A549 (cell line): ENCODE measurements at regions not wholly inside any gene's neighbourhood (a gene's known extent, or its start where the extent isn't known, plus 50 kb on each side); places are given as distances from the start of the nearest gene placed in this dataset.

ENCODE experiments used
- ATAC-seq, 2 experiments: fragments of 200-7000 bp in 1 of 2; fragments of >200 bp in 1 of 2; cut with Nextera tagmentation in 1 of 2; cut with Tn5 transposase in 1 of 2; 3 replicates each; pipeline versions ENCODE4 v1.8.0 to v1.9.1; 2018 to 2020; ENCODE audit warnings: mild to moderate bottlenecking in 1 of 2, moderate library complexity in 1 of 2
- CTCF ChIA-PET: fragments of 300-600 bp; sonication (Branson Sonifier 250); formaldehyde crosslinking; extraction: SDS; loops from one replicate; lab custom pipeline; 2021; ENCODE audit warnings: antibody characterized with exemption, inconsistent platforms; lab: Yijun Ruan, JAX
- POLR2A ChIA-PET: fragments of 350-600 bp; formaldehyde crosslinking; extraction: SDS; loops from one replicate; lab custom pipeline; 2021; ENCODE audit warnings: antibody characterized with exemption, inconsistent platforms; lab: Yijun Ruan, JAX
- DNase-seq, 2 experiments: peaks; one replicate each; pipeline versions ENCODE4 v3.0.0 to v3.0.0-alpha.2; 2011 to 2016; ENCODE audit warnings: low read depth in 1 of 2, low spot score in 1 of 2
- FAIRE-seq: peaks from 2 replicates; lab custom pipeline; 2011; peaks lifted over from hg19 to GRCh38; lab: Jason Lieb, UNC
- H3K27ac ChIP-seq, 2 experiments: fragments of >200 bp; sonication (Bioruptor Twin); formaldehyde crosslinking; 3 replicates each; pipeline ENCODE4 v1.5.1; 2016 to 2017
- H3K4me1 ChIP-seq: fragments of >200 bp; sonication (Bioruptor Twin); formaldehyde crosslinking; 3 replicates; pipeline ENCODE4 v1.6.1; 2016
- H3K4me2 ChIP-seq: fragments of >200 bp; sonication (Bioruptor Twin); formaldehyde crosslinking; 3 replicates; pipeline ENCODE4 v1.6.1; 2016
- H3K4me3 ChIP-seq: fragments of >200 bp; sonication (Bioruptor Twin); formaldehyde crosslinking; 3 replicates; pipeline ENCODE4 v1.5.1; 2016
- H3K9me3 ChIP-seq: fragments of >200 bp; sonication (Bioruptor Twin); formaldehyde crosslinking; 3 replicates; pipeline ENCODE4 v1.6.1; 2016
- CBX8 ChIP-seq: fragments of 200-600 bp; sonication (generic); IDR thresholded peaks from 2 replicates; pipeline ENCODE4 v1.6.1; 2016
- CHD4 ChIP-seq: fragments of 200-600 bp; sonication (generic); IDR thresholded peaks from 2 replicates; pipeline ENCODE4 v1.6.1; 2016; ENCODE audit warnings: antibody characterized with exemption, mild to moderate bottlenecking, borderline replicate concordance
- KDM5A ChIP-seq: fragments of 200-600 bp; sonication (generic); IDR thresholded peaks from 2 replicates; pipeline ENCODE4 v1.6.1; 2016; ENCODE audit warnings: antibody characterized with exemption, mild to moderate bottlenecking
- MAZ ChIP-seq: fragments of 150-350 bp; IDR thresholded peaks from 2 replicates; pipeline ENCODE4 v1.6.1; 2014; ENCODE audit warnings: antibody characterized with exemption, low read depth, low read length, borderline replicate concordance
- NFE2L2 ChIP-seq: fragments of 150-350 bp; conservative IDR thresholded peaks from 2 replicates; pipeline ENCODE4 v1.6.1; 2014; ENCODE audit warnings: low read length
- NPAS2 ChIP-seq: fragments of 250-450 bp; sonication (Bioruptor Pico); IDR thresholded peaks from 2 replicates; pipeline ENCODE4 v1.8.0; 2022; ENCODE audit warnings: mild to moderate bottlenecking, moderate library complexity, borderline replicate concordance
- RAD21 ChIP-seq, 2 experiments: fragments of >200 bp in 1 of 2; sonication (Bioruptor Twin) in 1 of 2; formaldehyde crosslinking in 1 of 2; IDR thresholded peaks in 1 of 2; conservative IDR thresholded peaks in 1 of 2; 2 replicates in 1 of 2; 3 replicates in 1 of 2; pipeline ENCODE4 v1.6.1; 2012 to 2018; ENCODE audit warnings: inconsistent platforms in 1 of 2
- RARB ChIP-seq: fragments of 250-450 bp; sonication (Bioruptor Pico); IDR thresholded peaks from 2 replicates; pipeline ENCODE4 v1.8.0; 2021; ENCODE audit warnings: mild to moderate bottlenecking, moderate library complexity
- REST ChIP-seq: fragments of 200-600 bp; sonication (generic); IDR thresholded peaks from 2 replicates; pipeline ENCODE4 v1.6.1; 2016; ENCODE audit warnings: antibody characterized with exemption, mild to moderate bottlenecking, moderate library complexity
- RFX5 ChIP-seq: fragments of 450-650 bp; IDR thresholded peaks from 2 replicates; pipeline ENCODE4 v1.7.1; 2014; ENCODE audit warnings: antibody characterized with exemption, mild to moderate bottlenecking, moderate library complexity
- SREBF2 ChIP-seq: fragments of 450-650 bp; IDR thresholded peaks from 2 replicates; pipeline ENCODE4 v1.6.1; 2014; ENCODE audit warnings: mild to moderate bottlenecking, moderate library complexity
- TP53 ChIP-seq: fragments of 250-450 bp; sonication (Bioruptor Pico); IDR thresholded peaks from 2 replicates; pipeline ENCODE4 v1.5.0; 2021; ENCODE audit warnings: mild to moderate bottlenecking, moderate library complexity
- WGBS: methylation state at CpG from one replicate; pipeline ENCODE4 v1.1.6; 2017; ENCODE audit errors: missing lambda C conversion rate; 5-methylcytosine and 5-hydroxymethylcytosine counted together
- TF ChIP-seq, protein P1 (sequence below): fragments of 450-650 bp; IDR thresholded peaks from 2 replicates; pipeline ENCODE4 v1.6.1; 2014; ENCODE audit warnings: antibody characterized with exemption
- TF ChIP-seq, protein P2 (sequence below): IDR thresholded peaks from 2 replicates; pipeline ENCODE4 v1.6.1; 2012

GRCh38 chr9:17019398-17019797, 115.4 kb upstream of the CNTLN start (continued):
- TF ChIP-seq REST, result no peak
- TF ChIP-seq, protein P1, sequence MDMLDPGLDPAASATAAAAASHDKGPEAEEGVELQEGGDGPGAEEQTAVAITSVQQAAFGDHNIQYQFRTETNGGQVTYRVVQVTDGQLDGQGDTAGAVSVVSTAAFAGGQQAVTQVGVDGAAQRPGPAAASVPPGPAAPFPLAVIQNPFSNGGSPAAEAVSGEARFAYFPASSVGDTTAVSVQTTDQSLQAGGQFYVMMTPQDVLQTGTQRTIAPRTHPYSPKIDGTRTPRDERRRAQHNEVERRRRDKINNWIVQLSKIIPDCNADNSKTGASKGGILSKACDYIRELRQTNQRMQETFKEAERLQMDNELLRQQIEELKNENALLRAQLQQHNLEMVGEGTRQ, result no peak
- TF ChIP-seq CBX8, result no peak
- TF ChIP-seq NPAS2 (CRISPR knock-in tag), result no peak

- POLR2A ChIA-PET, result no interaction called here
- no peak for ATAC-seq
Measured at GRCh38 chr9:17018540-17019196, 116.2 kb upstream of the CNTLN start.

GRCh38 chr9:17017931-17018491, 116.8 kb upstream of the CNTLN start:
- no peak overlapping the region for H3K27ac ChIP-seq
- FAIRE-seq (no peak), DNase-seq (no peak), ATAC-seq (no peak)
- no peak overlapping the region for H3K4me3 ChIP-seq
- TF ChIP-seq SREBF2, result no peak
- TF ChIP-seq, protein P2, sequence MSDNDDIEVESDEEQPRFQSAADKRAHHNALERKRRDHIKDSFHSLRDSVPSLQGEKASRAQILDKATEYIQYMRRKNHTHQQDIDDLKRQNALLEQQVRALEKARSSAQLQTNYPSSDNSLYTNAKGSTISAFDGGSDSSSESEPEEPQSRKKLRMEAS, result no peak
- TF ChIP-seq TP53 (CRISPR knock-in tag), result no peak
- TF ChIP-seq RAD21 (conservative IDR thresholded peaks at IDR 0.05 in 1 of 2, IDR thresholded peaks at IDR 0.05 in 1 of 2), result no peak
- no peak for TF ChIP-seq CHD4
- TF ChIP-seq RARB, result no peak
- TF ChIP-seq REST, result no peak
- H3K4me1 ChIP-seq, result no peaks in the 10 kb centered on the region
- POLR2A ChIA-PET, result no interaction called here
- H3K9me3 ChIP-seq, result no peaks in the 10 kb centered on the region
- CTCF ChIA-PET, result no interaction called here
- H3K4me2 ChIP-seq, result no peak overlapping the region
- WGBS, result 86% methylated on average over 8 of the region's 10 CpGs

More at GRCh38 chr9:17018540-17019196, 116.2 kb upstream of the CNTLN start:
- no peaks in the 10 kb centered on the region for H3K4me1 ChIP-seq
- no peak overlapping the region for H3K4me2 ChIP-seq
- no peak overlapping the region for H3K4me3 ChIP-seq
- WGBS, result 65% methylated on average over 3 of the region's 3 CpGs
- CTCF ChIA-PET, result interaction anchor here (0.9 kb wide), 1 partner anchor 9 kb away, joined by 4 read pairs; no protein-coding TSS in a partner anchor
- no peaks in the 10 kb centered on the region for H3K9me3 ChIP-seq
- DNase-seq (no peak), FAIRE-seq (no peak)
- H3K27ac ChIP-seq, result no peak overlapping the region
- TF ChIP-seq RFX5, result no peak
- no peak for TF ChIP-seq KDM5A
- TF ChIP-seq MAZ, result no peak
- no peak for TF ChIP-seq NFE2L2
